ENCODE measurements at regions not wholly inside any gene's neighbourhood (a gene's known extent, or its start where the extent isn't known, plus 50 kb on each side); places are given as distances from the start of the nearest gene placed in this dataset.

- no peaks in the 10 kb centered on the region for H3K4me1 ChIP-seq (ENCODE audit: insufficient read depth, low read length)
- no peak overlapping the region for H3K4me3 ChIP-seq (ENCODE audit: low read length)
- no peak overlapping the region for H3K9ac ChIP-seq (ENCODE audit: low read depth, low read length)
- H3K36me3 ChIP-seq (ENCODE audit: insufficient read depth, low read length), result no peaks in the 10 kb centered on the region
- no peaks in the 10 kb centered on the region for H3K9me3 ChIP-seq (ENCODE audit: insufficient read depth, low read depth, low read length)
- no peaks in the 10 kb centered on the region for H3K27me3 ChIP-seq (ENCODE audit: insufficient read depth, low read length)
- no peak overlapping the region for H3K27ac ChIP-seq (ENCODE audit: low read depth, low read length)
- WGBS, result 97% methylated on average over 30 of the region's 31 CpGs
These were observed 632.4 kb upstream of the ZFP42 start for GRCh38 chr4:187362937-187363857.

DNA sequence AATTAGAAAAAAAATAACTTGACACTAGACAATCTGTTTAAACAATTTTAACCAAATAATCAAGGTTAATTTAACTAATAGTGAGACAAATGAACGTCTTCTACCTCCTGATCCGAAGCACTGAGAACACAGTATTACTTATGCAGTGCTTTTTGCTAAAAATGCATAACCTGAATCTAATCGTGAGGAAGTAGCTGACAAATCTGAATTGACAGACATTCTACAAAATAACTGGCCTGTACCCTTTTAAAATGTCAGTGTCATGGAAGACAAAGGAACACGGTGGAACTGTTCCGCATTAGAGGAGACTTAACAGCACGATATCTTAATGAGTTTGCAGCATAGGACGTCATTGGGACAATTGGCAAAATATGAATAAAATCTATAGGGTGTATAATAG lies 631.2 kb upstream of the ZFP42 start:
- H3K4me3 ChIP-seq (ENCODE audit: low read length), result no peak overlapping the region
- no peaks in the 10 kb centered on the region for H3K9me3 ChIP-seq (ENCODE audit: insufficient read depth, low read depth, low read length)
- WGBS, result 94% methylated on average over 7 of the region's 7 CpGs

DNA sequence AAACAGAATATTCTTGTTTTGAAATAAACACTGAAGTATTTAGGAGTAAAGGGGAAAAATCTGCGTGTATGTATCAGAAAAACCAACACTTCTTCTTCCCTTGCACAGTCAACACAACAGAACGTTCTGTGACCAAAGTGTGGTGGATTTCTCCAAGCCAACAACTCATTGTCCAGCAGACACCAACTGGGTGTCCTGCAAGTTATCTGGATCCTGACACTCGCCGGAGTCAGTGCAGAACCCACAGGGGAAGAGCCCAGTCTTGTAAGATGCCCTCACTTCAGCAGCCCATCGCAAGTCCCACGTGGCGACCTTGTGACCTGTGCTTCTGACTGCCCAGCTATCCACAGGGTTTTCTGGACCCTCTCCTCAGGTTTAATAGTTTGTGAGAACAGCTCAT lies 630.7 kb upstream of the ZFP42 start:
- 95% methylated on average over 7 of the region's 7 CpGs for WGBS
- no peak overlapping the region for H3K4me3 ChIP-seq (ENCODE audit: low read length)
- H3K36me3 ChIP-seq (ENCODE audit: insufficient read depth, low read length), result no peaks in the 10 kb centered on the region
- no peak overlapping the region for H3K9ac ChIP-seq (ENCODE audit: low read depth, low read length)
- no peaks in the 10 kb centered on the region for H3K4me1 ChIP-seq (ENCODE audit: insufficient read depth, low read length)
- no peaks in the 10 kb centered on the region for H3K27me3 ChIP-seq (ENCODE audit: insufficient read depth, low read length)
- H3K27ac ChIP-seq (ENCODE audit: low read depth, low read length), result no peak overlapping the region
- H3K9me3 ChIP-seq (ENCODE audit: insufficient read depth, low read depth, low read length), result no peaks in the 10 kb centered on the region

More for the DNA sequence above, 631.2 kb upstream of the ZFP42 start:
- no peaks in the 10 kb centered on the region for H3K36me3 ChIP-seq (ENCODE audit: insufficient read depth, low read length)
- no peaks in the 10 kb centered on the region for H3K27me3 ChIP-seq (ENCODE audit: insufficient read depth, low read length)
- H3K27ac ChIP-seq (ENCODE audit: low read depth, low read length), result no peak overlapping the region
- no peaks in the 10 kb centered on the region for H3K4me1 ChIP-seq (ENCODE audit: insufficient read depth, low read length)
- H3K9ac ChIP-seq (ENCODE audit: low read depth, low read length), result no peak overlapping the region

- no peaks in the 10 kb centered on the region for H3K36me3 ChIP-seq (ENCODE audit: insufficient read depth, low read length)
- 95% methylated on average over 3 of the region's 3 CpGs for WGBS
- no peaks in the 10 kb centered on the region for H3K27me3 ChIP-seq (ENCODE audit: insufficient read depth, low read length)
- H3K4me1 ChIP-seq (ENCODE audit: insufficient read depth, low read length), result no peaks in the 10 kb centered on the region
- H3K27ac ChIP-seq (ENCODE audit: low read depth, low read length), result no peak overlapping the region
- no peaks in the 10 kb centered on the region for H3K9me3 ChIP-seq (ENCODE audit: insufficient read depth, low read depth, low read length)
- H3K9ac ChIP-seq (ENCODE audit: low read depth, low read length), result no peak overlapping the region
- H3K4me3 ChIP-seq (ENCODE audit: low read length), result no peak overlapping the region
These were observed 629.0 kb upstream of the ZFP42 start for GRCh38 chr4:187366530-187366929.

DNA sequence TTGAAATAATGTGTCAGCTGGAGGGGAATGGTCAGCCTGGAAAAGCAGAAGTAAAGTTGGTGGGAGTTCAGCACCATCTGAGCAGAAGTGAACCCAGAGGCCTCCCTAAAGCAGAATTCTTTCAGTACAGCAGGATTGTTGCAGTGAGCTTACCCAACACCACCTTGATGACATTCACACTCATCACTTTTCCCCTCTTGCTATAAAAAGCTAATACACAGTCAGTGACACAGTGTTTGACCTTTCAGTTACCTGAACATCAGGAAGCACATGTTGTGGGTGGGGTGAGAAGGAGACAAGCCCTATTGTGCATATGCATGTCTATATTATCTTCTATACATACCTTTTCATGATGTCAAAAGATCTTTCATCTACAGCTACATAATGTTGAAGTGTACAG lies 624.7 kb upstream of the ZFP42 start:
- Histone ChIP-seq H3K4me3 (ENCODE audit: low read length) (no peak overlapping the region), H3K27ac (ENCODE audit: low read depth, low read length) (no peak overlapping the region), H3K36me3 (ENCODE audit: insufficient read depth, low read length) (no peaks in the 10 kb centered on the region), H3K9ac (ENCODE audit: low read depth, low read length) (no peak overlapping the region), H3K4me1 (ENCODE audit: insufficient read depth, low read length) (no peaks in the 10 kb centered on the region), H3K27me3 (ENCODE audit: insufficient read depth, low read length) (no peaks in the 10 kb centered on the region), H3K9me3 (ENCODE audit: insufficient read depth, low read depth, low read length) (no peaks in the 10 kb centered on the region)

- Histone ChIP-seq H3K27me3 (ENCODE audit: insufficient read depth, low read length) (no peaks in the 10 kb centered on the region), H3K27ac (ENCODE audit: low read depth, low read length) (no peak overlapping the region), H3K4me3 (ENCODE audit: low read length) (no peak overlapping the region), H3K36me3 (ENCODE audit: insufficient read depth, low read length) (no peaks in the 10 kb centered on the region), H3K9ac (ENCODE audit: low read depth, low read length) (no peak overlapping the region), H3K4me1 (ENCODE audit: insufficient read depth, low read length) (no peaks in the 10 kb centered on the region), H3K9me3 (ENCODE audit: insufficient read depth, low read depth, low read length) (no peaks in the 10 kb centered on the region)
- 92% methylated on average over 2 of the region's 3 CpGs for WGBS
These were observed 617.1 kb upstream of the ZFP42 start for GRCh38 chr4:187378441-187378840.

- Histone ChIP-seq H3K36me3 (ENCODE audit: insufficient read depth, low read length) (no peaks in the 10 kb centered on the region), H3K9me3 (ENCODE audit: insufficient read depth, low read depth, low read length) (no peaks in the 10 kb centered on the region), H3K27ac (ENCODE audit: low read depth, low read length) (no peak overlapping the region), H3K9ac (ENCODE audit: low read depth, low read length) (no peak overlapping the region), H3K4me3 (ENCODE audit: low read length) (no peak overlapping the region), H3K4me1 (ENCODE audit: insufficient read depth, low read length) (no peaks in the 10 kb centered on the region), H3K27me3 (ENCODE audit: insufficient read depth, low read length) (no peaks in the 10 kb centered on the region)
- WGBS, result 86% methylated on average over 4 of the region's 4 CpGs
These were observed 615.4 kb upstream of the ZFP42 start for GRCh38 chr4:187380181-187380581.

- H3K27ac ChIP-seq (ENCODE audit: low read depth, low read length), result no peak overlapping the region
- no peak overlapping the region for H3K4me3 ChIP-seq (ENCODE audit: low read length)
- no peak overlapping the region for H3K9ac ChIP-seq (ENCODE audit: low read depth, low read length)
- no peaks in the 10 kb centered on the region for H3K36me3 ChIP-seq (ENCODE audit: insufficient read depth, low read length)
- H3K27me3 ChIP-seq (ENCODE audit: insufficient read depth, low read length), result no peaks in the 10 kb centered on the region
- H3K9me3 ChIP-seq (ENCODE audit: insufficient read depth, low read depth, low read length), result no peaks in the 10 kb centered on the region
- no peaks in the 10 kb centered on the region for H3K4me1 ChIP-seq (ENCODE audit: insufficient read depth, low read length)
These were observed 612.4 kb upstream of the ZFP42 start for GRCh38 chr4:187383181-187383580.

DNA sequence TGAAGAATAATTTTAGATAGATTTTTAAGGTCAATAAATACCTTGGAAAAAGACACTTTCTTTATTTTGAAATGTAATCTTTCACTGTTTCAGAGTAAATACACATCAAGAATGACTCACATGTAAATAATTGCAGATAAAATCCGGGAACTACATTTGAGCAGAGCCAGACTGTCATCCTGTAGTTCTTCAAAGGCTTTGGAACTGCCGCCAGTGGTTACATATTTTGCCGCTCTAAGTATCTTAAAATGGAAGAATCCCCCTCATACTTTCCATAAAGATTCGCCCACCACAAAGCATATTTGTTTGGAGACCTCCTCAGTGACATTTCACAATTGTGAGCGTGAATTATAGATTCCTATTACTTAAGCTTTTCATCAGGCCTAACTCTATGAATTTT lies 607.8 kb upstream of the ZFP42 start:
- 91% methylated on average over 5 of the region's 5 CpGs for WGBS
- Histone ChIP-seq H3K4me3 (ENCODE audit: low read length) (no peak overlapping the region), H3K27ac (ENCODE audit: low read depth, low read length) (no peak overlapping the region), H3K9me3 (ENCODE audit: insufficient read depth, low read depth, low read length) (no peaks in the 10 kb centered on the region), H3K36me3 (ENCODE audit: insufficient read depth, low read length) (no peaks in the 10 kb centered on the region), H3K4me1 (ENCODE audit: insufficient read depth, low read length) (no peaks in the 10 kb centered on the region), H3K9ac (ENCODE audit: low read depth, low read length) (no peak overlapping the region), H3K27me3 (ENCODE audit: insufficient read depth, low read length) (no peaks in the 10 kb centered on the region)

GRCh38 chr4:187389420-187389819 lies 606.2 kb upstream of the ZFP42 start:
- Histone ChIP-seq H3K9me3 (ENCODE audit: insufficient read depth, low read depth, low read length) (no peaks in the 10 kb centered on the region), H3K27ac (ENCODE audit: low read depth, low read length) (no peak overlapping the region), H3K9ac (ENCODE audit: low read depth, low read length) (no peak overlapping the region), H3K4me1 (ENCODE audit: insufficient read depth, low read length) (no peaks in the 10 kb centered on the region), H3K27me3 (ENCODE audit: insufficient read depth, low read length) (no peaks in the 10 kb centered on the region), H3K36me3 (ENCODE audit: insufficient read depth, low read length) (no peaks in the 10 kb centered on the region), H3K4me3 (ENCODE audit: low read length) (no peak overlapping the region)
- 88% methylated on average over 4 of the region's 4 CpGs for WGBS

- Histone ChIP-seq H3K4me3 (ENCODE audit: low read length) (no peak overlapping the region), H3K9ac (ENCODE audit: low read depth, low read length) (no peak overlapping the region), H3K27me3 (ENCODE audit: insufficient read depth, low read length) (no peaks in the 10 kb centered on the region), H3K9me3 (ENCODE audit: insufficient read depth, low read depth, low read length) (no peaks in the 10 kb centered on the region), H3K36me3 (ENCODE audit: insufficient read depth, low read length) (no peaks in the 10 kb centered on the region), H3K27ac (ENCODE audit: low read depth, low read length) (no peak overlapping the region), H3K4me1 (ENCODE audit: insufficient read depth, low read length) (no peaks in the 10 kb centered on the region)
- 96% methylated on average over 1 of the region's 1 CpG for WGBS
These were observed 604.9 kb upstream of the ZFP42 start for GRCh38 chr4:187390646-187391045.

Measured in HUES64 (cell line).